HG03354 (cell line): ENCODE measurements at regions not wholly inside any gene's neighbourhood (a gene's known extent, or its start where the extent isn't known, plus 50 kb on each side); places are given as distances from the start of the nearest gene placed in this dataset.
"Not testable (repeated sequence)": the region's sequence is repeated elsewhere in the genome, so short reads cannot be mapped to it uniquely, and the experiment has no call there.

Experiments
- ATAC-seq: cut with Tn5 transposase; IDR thresholded peaks from one replicate; pipeline ENCODE4 v1.9.1; 2021; ENCODE audit warnings: mild to moderate bottlenecking; ENCODE audit not compliant: unreplicated experiment, poor library complexity, severe bottlenecking

- no peak for ATAC-seq
Measured at GRCh38 chr12:59372956-59373355, 222.9 kb upstream of the SLC16A7 start.

DNA sequence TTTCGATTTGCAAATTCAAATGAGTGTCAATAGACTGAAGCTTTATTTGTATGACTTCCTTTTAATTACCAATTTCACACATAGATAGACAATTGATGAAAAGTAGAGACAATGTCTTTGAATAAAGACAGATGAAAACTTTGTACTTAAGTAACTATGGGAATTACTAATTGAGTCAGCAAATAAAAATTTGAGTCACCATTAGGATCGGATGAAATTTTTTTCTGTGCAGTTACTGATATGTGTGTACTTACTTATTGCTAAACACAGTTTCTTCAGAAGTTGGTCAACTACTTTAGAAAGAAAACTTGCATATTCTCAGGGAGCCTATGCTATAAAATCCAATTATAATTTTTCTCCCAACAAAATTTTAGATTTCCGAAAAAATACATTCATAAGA is 224.9 kb upstream of the SLC16A7 start:
- ATAC-seq = no peak

- ATAC-seq = no peak
Measured at GRCh38 chr12:59365133-59365532, 230.7 kb upstream of the SLC16A7 start.

GRCh38 chr12:59357811-59358210 is 238.0 kb upstream of the SLC16A7 start:
- ATAC-seq = no peak

DNA sequence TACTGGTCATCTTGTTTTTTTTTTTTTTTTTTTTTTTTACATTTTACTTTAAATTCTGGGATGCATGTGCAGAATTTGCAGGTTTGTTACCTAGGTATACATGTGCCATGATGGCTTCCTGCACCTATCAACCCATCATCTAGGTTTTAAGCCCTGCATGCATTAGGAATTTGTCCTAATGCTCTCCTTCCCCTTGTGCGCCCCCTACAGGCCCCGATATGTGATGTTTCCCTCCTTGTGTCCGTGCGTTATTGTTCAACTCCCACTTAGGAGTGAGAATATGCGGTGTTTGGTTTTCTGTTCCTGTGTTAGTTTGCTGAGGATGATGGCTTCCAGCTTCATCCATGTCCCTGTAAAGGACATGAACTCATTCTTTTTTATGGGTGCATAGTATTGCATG is 249.6 kb upstream of the SLC16A7 start:
- not testable (repeated sequence) for ATAC-seq

- no peak for ATAC-seq
Measured at GRCh38 chr12:59345406-59345805, 250.4 kb upstream of the SLC16A7 start.

DNA sequence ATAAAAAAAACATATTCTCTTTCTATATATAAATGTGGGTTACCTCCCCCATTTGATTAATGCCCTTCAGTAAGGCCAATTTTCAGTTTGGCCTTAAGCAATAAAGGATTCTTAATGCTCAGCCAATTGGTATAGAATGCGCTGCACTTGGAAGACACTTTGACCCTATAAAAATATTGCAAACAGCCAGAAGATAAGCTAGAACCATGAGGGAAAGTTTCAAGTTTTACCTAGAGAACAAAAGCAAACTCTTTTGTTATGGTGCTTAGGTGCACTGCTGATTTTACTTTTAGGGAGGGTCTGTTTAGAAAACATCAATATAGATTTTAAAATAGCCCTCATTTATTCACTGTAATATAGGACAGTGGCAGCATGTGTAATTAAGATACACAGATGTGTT is 251.6 kb upstream of the SLC16A7 start:
- no peak for ATAC-seq

GRCh38 chr12:59329462-59329861 is 266.4 kb upstream of the SLC16A7 start:
- no peak for ATAC-seq

DNA sequence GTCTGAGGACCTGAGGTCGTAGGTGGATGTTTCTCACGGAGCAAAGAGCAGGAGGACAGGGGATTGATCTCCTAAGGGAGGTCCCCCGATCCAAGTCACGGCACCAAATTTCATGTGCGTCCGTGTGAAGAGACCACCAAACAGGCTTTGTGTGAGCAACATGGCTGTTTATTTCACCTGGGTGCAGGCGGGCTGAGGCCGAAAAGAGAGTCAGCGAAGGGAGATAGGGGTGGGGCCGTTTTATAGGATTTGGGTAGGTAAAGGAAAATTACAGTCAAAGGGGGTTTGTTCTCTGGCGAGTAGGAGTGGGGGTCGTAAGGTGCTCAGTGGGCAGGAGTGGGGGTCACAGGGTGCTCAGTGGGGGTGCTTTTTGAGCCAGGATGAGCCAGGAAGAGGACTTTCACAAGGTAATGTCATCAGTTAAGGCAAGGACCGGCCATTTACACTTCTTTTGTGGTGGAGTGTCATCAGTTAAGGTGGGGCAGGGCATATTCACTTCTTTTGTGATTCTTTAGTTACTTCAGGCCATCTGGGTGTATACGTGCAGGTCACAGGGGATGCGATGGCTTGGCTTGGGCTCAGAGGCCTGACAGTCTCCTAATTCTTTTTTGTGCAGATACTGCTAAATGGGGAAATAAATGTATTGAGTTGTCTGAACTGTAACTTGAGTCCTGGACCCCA is 267.3 kb upstream of the SLC16A7 start:
- not testable (repeated sequence) for ATAC-seq

DNA sequence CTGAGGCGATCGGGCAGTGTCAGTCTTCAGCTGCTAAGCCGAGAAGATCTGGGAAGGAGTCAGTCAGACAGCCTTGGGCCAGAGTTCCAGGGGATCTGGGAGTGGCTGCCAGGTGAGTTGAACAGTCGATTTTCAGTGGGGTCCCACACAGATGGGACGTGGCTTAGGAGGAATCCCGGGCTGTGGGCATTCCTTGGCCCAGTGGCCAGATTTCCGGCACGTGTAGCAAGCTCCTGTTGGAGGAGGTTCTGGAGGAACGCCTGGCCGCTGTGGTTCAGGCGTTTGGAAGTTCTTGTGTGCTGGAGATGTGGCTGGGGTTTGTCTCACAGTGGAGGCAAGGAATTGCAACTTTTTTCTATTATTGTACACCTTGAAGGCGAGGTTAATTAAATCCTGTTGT is 269.4 kb upstream of the SLC16A7 start:
- ATAC-seq = not testable (repeated sequence)

GRCh38 chr12:59322473-59322872 is 273.4 kb upstream of the SLC16A7 start:
- ATAC-seq = no peak

GRCh38 chr12:59321278-59321677 is 274.6 kb upstream of the SLC16A7 start:
- no peak for ATAC-seq

- no peak for ATAC-seq
Measured at GRCh38 chr12:59320112-59320511, 275.7 kb upstream of the SLC16A7 start.

DNA sequence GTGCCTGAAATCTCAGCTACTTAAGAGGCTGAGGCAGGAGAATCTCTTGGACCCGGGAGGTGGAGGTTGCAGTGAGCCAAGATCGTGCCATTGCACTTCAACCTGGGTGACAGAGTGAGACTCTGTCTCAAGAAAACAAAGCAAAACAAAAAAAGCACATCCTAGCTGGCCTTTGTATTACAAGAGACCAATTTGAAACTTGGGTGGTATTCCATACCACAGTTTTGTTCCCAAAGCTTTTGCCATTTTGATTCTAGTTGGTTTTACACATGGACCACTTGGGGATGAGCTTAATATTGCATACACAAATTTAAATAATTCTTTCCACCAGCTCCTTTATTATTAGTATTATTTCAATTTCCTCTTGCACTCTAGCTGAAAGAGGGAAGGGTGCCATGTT is 276.9 kb upstream of the SLC16A7 start:
- ATAC-seq = no peak

- ATAC-seq = no peak
Measured at GRCh38 chr12:59317598-59317997, 278.2 kb upstream of the SLC16A7 start.

DNA sequence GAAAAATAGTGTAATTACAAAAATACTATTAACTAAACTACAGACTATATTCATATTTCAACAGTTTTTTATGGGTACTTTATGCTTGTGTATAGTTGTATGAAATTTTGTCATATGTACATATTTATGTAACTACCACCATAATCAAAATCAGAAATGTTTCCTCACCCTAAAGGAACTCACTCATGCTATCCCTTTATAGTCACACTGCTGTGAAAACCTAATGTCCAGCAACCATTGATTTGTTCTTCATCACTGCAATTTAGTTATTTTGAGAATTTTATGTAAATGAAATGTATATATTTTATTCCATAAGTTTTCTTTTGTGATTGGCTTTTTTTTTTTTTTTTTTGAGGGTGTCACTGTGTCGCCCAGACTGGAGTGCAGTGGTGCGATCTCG is 278.9 kb upstream of the SLC16A7 start:
- no peak for ATAC-seq

DNA sequence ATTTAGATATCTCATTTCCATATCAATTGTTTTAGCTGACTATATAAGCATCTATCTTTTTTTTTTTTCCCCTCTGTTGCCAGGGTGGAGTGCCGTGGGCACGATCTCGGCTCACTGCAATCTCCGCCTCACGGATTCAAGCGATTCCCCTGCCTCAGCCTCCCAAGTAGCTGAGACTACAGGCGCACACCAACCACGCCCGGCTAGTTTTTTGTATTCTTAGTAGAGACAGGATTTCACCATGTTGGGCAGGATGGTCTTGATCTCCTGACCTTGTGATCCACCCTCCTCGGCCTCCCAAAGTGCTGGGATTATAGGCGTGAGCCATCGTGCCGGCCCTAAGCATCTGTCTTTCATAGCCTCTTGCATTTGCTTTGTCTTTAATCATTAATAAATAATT is 279.5 kb upstream of the SLC16A7 start:
- not testable (repeated sequence) for ATAC-seq

GRCh38 chr12:59314209-59314608 is 281.6 kb upstream of the SLC16A7 start:
- ATAC-seq = no peak

GRCh38 chr12:59304077-59304721 is 291.6 kb upstream of the SLC16A7 start:
- ATAC-seq = no peak

GRCh38 chr12:59298296-59298695 is 297.5 kb upstream of the SLC16A7 start:
- ATAC-seq = no peak

DNA sequence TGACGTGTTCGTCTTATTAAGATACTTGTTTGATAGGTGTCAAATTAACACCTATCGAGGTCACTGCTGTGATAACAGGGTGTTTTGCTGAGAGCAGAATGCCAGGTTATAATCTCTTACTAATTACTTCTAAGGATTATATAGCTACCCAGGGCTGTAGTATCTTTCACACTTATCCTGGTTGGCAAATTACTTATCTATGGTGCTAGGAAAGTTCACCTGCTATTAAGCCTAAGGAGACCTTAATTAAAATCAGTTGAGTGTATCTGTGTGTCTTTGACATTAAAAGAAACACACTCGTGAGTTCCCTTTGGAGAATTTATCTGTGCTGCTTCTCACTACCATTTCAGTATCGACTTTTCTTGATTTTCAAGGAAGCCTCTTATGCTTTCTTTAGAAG is 301.6 kb upstream of the SLC16A7 start:
- no peak for ATAC-seq

GRCh38 chr12:59282999-59283398 is 312.8 kb upstream of the SLC16A7 start:
- no peak for ATAC-seq
